Endothelial cell of umbilical vein (primary cell): ENCODE measurements at regions not wholly inside any gene's neighbourhood (a gene's known extent, or its start where the extent isn't known, plus 50 kb on each side); places are given as distances from the start of the nearest gene placed in this dataset.

Source experiments
- BruUV-seq: library from RNA; stranded (reverse); fragments of 400-500 nt; replicated peaks from 2 replicates; lab custom pipeline; 2021; lab: Mats Ljungman, UMichigan
- CTCF ChIA-PET: fragments of 300-600, 350-600 bp; sonication (Branson Sonifier 250); formaldehyde crosslinking; loops from one replicate; lab custom pipeline; 2021; ENCODE audit warnings: antibody characterized with exemption, inconsistent platforms; lab: Charles Lee
- POLR2A ChIA-PET: fragments of 300-600, 350-600 bp; sonication (Branson Sonifier 250); formaldehyde crosslinking; loops from one replicate; lab custom pipeline; 2021; ENCODE audit warnings: antibody characterized with exemption, inconsistent platforms; lab: Charles Lee
- DNase-seq: peaks from one replicate; pipeline ENCODE4 v3.0.0-alpha.2; 2011; ENCODE audit warnings: low read depth, low spot score
- FAIRE-seq: peaks from 2 replicates; lab custom pipeline; 2011; peaks lifted over from hg19 to GRCh38; lab: Jason Lieb, UNC
- H2AFZ ChIP-seq: 2 replicates; pipeline ENCODE4 v1.6.0; 2012; ENCODE audit warnings: low read depth, low read length, control low read depth, inconsistent platforms
- H3K27ac ChIP-seq: 2 replicates; pipeline ENCODE4 v1.5.1; 2011; ENCODE audit warnings: low read depth, mild to moderate bottlenecking, control low read depth, low read length, moderate library complexity; ENCODE audit not compliant: insufficient read depth
- H3K27me3 ChIP-seq, 2 experiments: 2 replicates each; pipeline versions ENCODE4 v1.6.0 to v1.6.1; 2011; ENCODE audit warnings: low read length in 2 of 2, mixed read lengths in 1 of 2; ENCODE audit not compliant: control insufficient read depth in 2 of 2, insufficient read depth in 2 of 2
- H3K36me3 ChIP-seq, 2 experiments: 2 replicates in 1 of 2; 3 replicates in 1 of 2; pipeline ENCODE4 v1.5.1; 2011; ENCODE audit warnings: low read length in 2 of 2, mild to moderate bottlenecking in 1 of 2, moderate library complexity in 1 of 2; ENCODE audit not compliant: control insufficient read depth in 2 of 2, insufficient read depth in 2 of 2; ENCODE audit errors: extremely low read depth in 1 of 2
- H3K4me1 ChIP-seq: 3 replicates; pipeline ENCODE4 v1.5.1; 2011; ENCODE audit warnings: mild to moderate bottlenecking, low read length; ENCODE audit not compliant: control insufficient read depth, insufficient read depth; ENCODE audit errors: extremely low read depth
- H3K4me2 ChIP-seq: 2 replicates; pipeline ENCODE4 v1.6.1; 2011; ENCODE audit warnings: low read length, control low read depth, mixed read lengths; ENCODE audit not compliant: insufficient read depth
- H3K4me3 ChIP-seq, 3 experiments: fragments of 200-600 bp in 1 of 3; sonication (generic), shearing (Covaris generic) in 1 of 3; replicated peaks in 1 of 3; 2 replicates each; pipeline ENCODE4 v1.5.1; 2011 to 2016; ENCODE audit warnings: control low read depth in 3 of 3, low read length in 3 of 3, mild to moderate bottlenecking in 2 of 3, inconsistent platforms in 1 of 3, low read depth in 1 of 3, moderate library complexity in 1 of 3; ENCODE audit not compliant: insufficient read depth in 1 of 3
- H3K79me2 ChIP-seq: 2 replicates; pipeline ENCODE4 v1.6.0; 2012; ENCODE audit warnings: low read length, inconsistent platforms; ENCODE audit not compliant: control insufficient read depth, insufficient read depth
- H3K9ac ChIP-seq: replicated peaks from 2 replicates; pipeline ENCODE3; 2011; ENCODE audit warnings: low read length, control low read depth; ENCODE audit not compliant: insufficient read depth; ENCODE audit errors: extremely low read depth
- H3K9me1 ChIP-seq: replicated peaks from 3 replicates; pipeline ENCODE4 v1.6.0; 2011; ENCODE audit warnings: mild to moderate bottlenecking, low read length; ENCODE audit not compliant: control insufficient read depth, insufficient read depth; ENCODE audit errors: extremely low read depth
- H3K9me3 ChIP-seq: replicated peaks from 2 replicates; pipeline ENCODE4 v1.5.1; 2012; ENCODE audit warnings: low read length, inconsistent platforms; ENCODE audit not compliant: control insufficient read depth, insufficient read depth
- H4K20me1 ChIP-seq: replicated peaks from 2 replicates; pipeline ENCODE3; 2011; ENCODE audit warnings: mild to moderate bottlenecking, low read length; ENCODE audit not compliant: control insufficient read depth, insufficient read depth; ENCODE audit errors: extremely low read depth
- CTCF ChIP-seq, 2 donors: IDR thresholded peaks; 1 replicate in 1 of 2; 2 replicates in 1 of 2; pipeline ENCODE4 v1.5.1; 2011; ENCODE audit warnings: low read length in 2 of 2, mild to moderate bottlenecking in 2 of 2, moderate library complexity in 2 of 2, control low read depth in 1 of 2, inconsistent platforms in 1 of 2, low read depth in 1 of 2; ENCODE audit not compliant: insufficient read depth in 1 of 2; ENCODE audit errors: extremely low read depth in 1 of 2
- EZH2 ChIP-seq: IDR thresholded peaks from 2 replicates; pipeline ENCODE4 v1.6.1; 2012; ENCODE audit warnings: borderline replicate concordance, low read depth, mild to moderate bottlenecking, moderate library complexity, low read length, inconsistent platforms; ENCODE audit not compliant: severe bottlenecking
- FOS ChIP-seq: IDR thresholded peaks from 2 replicates; pipeline ENCODE4 v1.6.1; 2011; ENCODE audit warnings: mild to moderate bottlenecking, low read length, moderate library complexity, borderline replicate concordance; ENCODE audit not compliant: insufficient read depth
- GATA2 ChIP-seq: IDR thresholded peaks from 2 replicates; pipeline ENCODE4 v1.7.0; 2011; ENCODE audit warnings: low read depth, mild to moderate bottlenecking, moderate library complexity, mixed read lengths, low read length; ENCODE audit not compliant: insufficient read length, insufficient read depth
- JUN ChIP-seq: IDR thresholded peaks from 2 replicates; pipeline ENCODE4 v1.6.1; 2011; ENCODE audit warnings: borderline replicate concordance, low read depth; ENCODE audit not compliant: insufficient read length, insufficient read depth
- MAX ChIP-seq: IDR thresholded peaks from 2 replicates; pipeline ENCODE4 v1.6.1; 2011; ENCODE audit not compliant: insufficient read depth, insufficient read length
- MYC ChIP-seq: IDR thresholded peaks from one replicate; pipeline ENCODE4 v1.6.1; 2011; ENCODE audit warnings: mild to moderate bottlenecking, low read depth, low read length
- POLR2A ChIP-seq: IDR thresholded peaks from 2 replicates; pipeline ENCODE4 v1.6.1; 2012; ENCODE audit warnings: low read depth, mild to moderate bottlenecking, control low read depth, low read length
- POLR2AphosphoS5 ChIP-seq: IDR thresholded peaks from 2 replicates; pipeline ENCODE4 v1.6.1; 2012; ENCODE audit warnings: low read depth, mild to moderate bottlenecking, control low read depth, low read length, moderate library complexity; ENCODE audit not compliant: insufficient read depth
- dilution Hi-C: fragments of 300-500 bp; cut with MboI; formaldehyde crosslinking; loops from one replicate; pipeline ENCODE4 v1.15.0; 2019; ENCODE audit warnings: low sequenced_read_pairs; ENCODE audit not compliant: extremely low pct_ligation_motif_present
- intact Hi-C: fragments of 100-400 bp; cut with micrococcal nuclease; formaldehyde crosslinking; loops from one replicate; pipeline ENCODE4 v1.10.0; 2022

- dilution Hi-C loops (no loop called here), intact Hi-C loops (no loop called here)
- H2AFZ ChIP-seq, result no peak overlapping the region
- CTCF ChIA-PET, result interaction anchor here (1.3 kb wide), 1 partner anchor 8 kb away, joined by 5 read pairs; no protein-coding TSS in a partner anchor
- no peak for DNase-seq
- H3K9me3 ChIP-seq, result no peaks in the 10 kb centered on the region
- no peaks in the 10 kb centered on the region for H3K79me2 ChIP-seq
- no TSS peak for BruUV-seq
- FAIRE-seq, result no peak
- no peaks in the 10 kb centered on the region for H3K36me3 ChIP-seq
- no peaks in the 10 kb centered on the region for H3K4me1 ChIP-seq
- H3K9me1 ChIP-seq, result no peaks in the 10 kb centered on the region
- TF ChIP-seq EZH2, result no peak
- TF ChIP-seq JUN, result no peak
- TF ChIP-seq FOS, result no peak
- TF ChIP-seq MYC, result no peak
- no peak for TF ChIP-seq CTCF (IDR thresholded peaks at IDR 0.05; ENCODE audit: extremely low read depth in 1 of 2, insufficient read depth in 1 of 2, low read depth in 1 of 2, low read length in 2 of 2)
- TF ChIP-seq GATA2, result no peak
- TF ChIP-seq POLR2A, result no peak
- TF ChIP-seq POLR2AphosphoS5, result no peak
- TF ChIP-seq MAX, result no peak
- no peak overlapping the region for H3K4me2 ChIP-seq
- POLR2A ChIA-PET, result no interaction called here
- no peaks in the 10 kb centered on the region for H4K20me1 ChIP-seq
- no peak overlapping the region for H3K9ac ChIP-seq
- no peaks in the 10 kb centered on the region for H3K27me3 ChIP-seq
- no peak overlapping the region for H3K27ac ChIP-seq
- no peak overlapping the region for H3K4me3 ChIP-seq
These were observed 421.6 kb downstream of the TMEM135 start for GRCh38 chr11:87459351-87459750.
